ENCODE measurements at regions not wholly inside any gene's neighbourhood (a gene's known extent, or its start where the extent isn't known, plus 50 kb on each side); places are given as distances from the start of the nearest gene placed in this dataset.
"Not testable (repeated sequence)": the region's sequence is repeated elsewhere in the genome, so short reads cannot be mapped to it uniquely, and the experiment has no call there.

DNA sequence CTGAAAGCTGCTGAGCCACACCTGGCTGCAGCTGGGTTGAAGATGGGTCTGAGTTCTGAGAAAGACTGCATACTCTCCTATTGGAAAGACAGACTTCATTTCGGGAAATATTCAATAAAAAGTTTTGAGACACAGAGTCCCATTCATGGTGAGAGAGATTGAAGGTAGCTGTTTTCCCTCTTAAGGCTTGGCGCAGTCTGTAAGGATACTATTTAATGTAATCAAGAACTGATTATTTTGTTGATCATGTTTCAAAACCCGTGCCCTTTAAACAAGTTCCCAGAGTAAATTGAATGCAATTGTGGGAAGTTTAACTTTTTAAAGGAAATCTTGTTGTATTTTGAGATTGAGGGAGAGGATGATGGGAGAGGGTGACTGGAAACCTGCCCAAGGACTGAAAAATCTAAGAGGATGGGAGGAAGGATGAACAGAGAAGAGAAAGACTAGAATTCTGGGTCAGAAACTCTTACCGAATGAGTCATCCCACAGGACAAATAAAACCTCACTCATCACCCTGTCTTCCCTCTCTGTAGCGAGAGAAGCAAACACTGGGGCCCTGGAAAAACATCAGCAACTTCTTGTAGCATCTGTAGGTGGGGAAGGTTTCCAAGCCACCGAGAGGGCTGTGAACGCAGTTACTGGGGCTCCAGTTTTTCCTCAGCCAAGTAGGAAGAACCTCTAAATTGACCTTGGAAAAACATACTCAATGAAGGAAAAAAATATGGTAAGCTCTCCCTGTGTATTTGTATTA, 193.2 kb upstream of the TPRG1 start:
- H3K4me3 Mint-ChIP-seq: no peak overlapping the region
- H3K27me3 Mint-ChIP-seq: no peaks in the 10 kb centered on the region
- no peak for ATAC-seq
- CTCF ChIA-PET: interaction anchor here (1.6 kb wide), 1 partner anchor 24 kb away, joined by 3 read pairs; no protein-coding TSS in a partner anchor
- H3K36me3 Mint-ChIP-seq: no peaks in the 10 kb centered on the region
- DNase-seq: no peak
- no peaks in the 10 kb centered on the region for H3K9me3 Mint-ChIP-seq (ENCODE audit: low read depth)
- H3K4me1 Mint-ChIP-seq: peaks cover 18% of the 10 kb centered on the region
- H3K27ac Mint-ChIP-seq: no peak overlapping the region

DNA sequence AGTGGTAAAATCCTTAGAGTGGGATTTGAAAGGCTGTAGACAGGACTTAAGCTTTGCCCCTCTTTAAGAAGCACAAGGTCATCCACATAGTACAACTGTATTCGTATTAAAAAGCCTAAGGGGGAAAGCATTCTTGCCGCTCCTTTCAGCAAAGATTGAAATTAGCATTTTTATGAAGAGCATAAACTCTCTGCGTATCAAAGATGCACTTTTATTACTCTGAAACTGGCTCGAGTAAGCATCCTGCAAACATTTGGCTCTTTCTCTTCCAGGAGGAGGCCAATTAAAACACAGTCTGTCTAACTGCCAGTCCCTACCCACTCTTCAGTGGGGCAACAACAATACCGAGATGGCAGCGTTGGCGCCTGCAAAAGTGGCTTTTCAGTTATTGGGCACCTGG, 192.5 kb upstream of the TPRG1 start:
- CTCF ChIA-PET: interaction anchor here (1.6 kb wide), 1 partner anchor 23 kb away, joined by 3 read pairs; no protein-coding TSS in a partner anchor
- Mint-ChIP-seq H3K9me3 (ENCODE audit: low read depth) (no peaks in the 10 kb centered on the region), H3K4me1 (peaks cover 16% of the 10 kb centered on the region), H3K36me3 (no peaks in the 10 kb centered on the region), H3K27me3 (no peaks in the 10 kb centered on the region), H3K27ac (no peak overlapping the region), H3K4me3 (no peak overlapping the region)
- ATAC-seq (no peak), DNase-seq (no peak)

DNA sequence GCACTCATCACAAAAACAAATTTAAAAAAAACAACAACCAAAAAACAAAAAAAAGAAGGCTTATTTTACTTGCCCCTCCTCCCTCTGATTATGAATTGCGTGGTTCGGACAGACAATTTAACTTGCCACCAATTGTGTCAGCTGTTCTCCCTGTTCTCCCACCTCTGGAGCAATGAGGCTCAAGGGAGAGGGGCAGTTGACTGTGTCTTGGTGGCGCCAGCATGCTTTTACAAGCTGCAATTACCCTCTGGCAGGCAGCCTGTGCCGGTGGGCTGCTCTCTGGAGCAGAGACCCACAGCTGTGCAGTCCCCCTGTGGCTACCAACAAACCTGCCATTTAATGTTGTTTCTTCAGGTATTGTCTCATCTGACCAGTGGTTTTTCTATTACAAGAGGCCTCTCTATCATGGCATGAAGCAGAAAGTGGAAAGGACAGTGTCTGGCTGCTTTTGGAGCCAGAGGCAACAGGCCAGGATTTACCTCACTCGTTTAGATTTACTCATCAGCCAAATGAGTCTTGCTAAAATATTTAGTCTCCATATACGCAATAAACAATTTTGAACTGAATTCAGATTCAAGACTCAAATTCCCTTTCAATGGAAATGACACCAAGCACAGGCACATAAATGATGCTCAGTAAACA, 192.0 kb upstream of the TPRG1 start:
- Mint-ChIP-seq H3K4me1 (peaks cover 10% of the 10 kb centered on the region), H3K36me3 (no peaks in the 10 kb centered on the region), H3K4me3 (no peak overlapping the region), H3K27ac (no peak overlapping the region), H3K27me3 (no peaks in the 10 kb centered on the region), H3K9me3 (ENCODE audit: low read depth) (no peaks in the 10 kb centered on the region)
- CTCF ChIA-PET: interaction anchor here (1.6 kb wide), 1 partner anchor 23 kb away, joined by 3 read pairs; no protein-coding TSS in a partner anchor
- ATAC-seq (no peak), DNase-seq (no peak)

DNA sequence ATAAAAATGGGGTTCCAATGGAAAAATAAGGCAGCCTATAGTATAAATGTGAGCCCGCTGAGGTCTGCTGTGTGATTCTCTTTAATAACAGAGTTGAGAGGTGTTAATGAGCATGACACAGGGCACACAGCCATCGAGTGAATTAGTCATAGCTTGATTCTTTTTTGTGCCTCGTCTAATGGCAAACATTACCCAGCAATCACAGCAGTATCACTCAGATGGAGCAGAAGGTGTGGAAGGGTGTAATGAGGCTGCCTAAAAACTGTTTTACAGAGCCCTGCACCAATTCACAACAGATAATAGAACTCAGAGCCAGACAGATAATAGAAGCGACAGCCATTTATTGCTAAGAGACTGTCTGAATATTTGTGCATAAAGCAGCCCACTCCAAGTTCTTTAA, 178.6 kb upstream of the TPRG1 start:
- CTCF ChIA-PET: interaction anchor here (1.1 kb wide), 1 partner anchor 49 kb away, joined by 3 read pairs; no protein-coding TSS in a partner anchor
- ATAC-seq (no peak), DNase-seq (no peak)

DNA sequence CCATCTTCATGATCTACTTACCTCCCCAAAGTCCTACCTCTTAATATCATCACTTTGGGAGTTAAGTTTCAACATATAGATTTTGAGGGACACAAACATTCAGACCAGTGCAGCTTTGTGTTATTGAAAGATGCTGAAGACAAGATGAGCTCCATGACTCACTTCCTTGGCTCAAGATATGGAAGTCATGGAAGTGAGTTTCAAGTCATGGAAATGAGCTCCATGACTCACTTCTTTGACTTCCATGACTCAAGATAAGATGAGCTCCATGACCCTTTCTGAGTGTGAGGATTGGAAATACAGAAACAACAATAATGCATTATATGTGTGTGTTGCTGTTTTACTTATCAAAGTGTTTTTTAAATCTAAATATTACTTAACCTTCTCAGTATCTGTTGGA, 170.2 kb upstream of the TPRG1 start:
- H3K4me1 Mint-ChIP-seq: no peaks in the 10 kb centered on the region
- no peak for ATAC-seq
- CTCF ChIA-PET: interaction anchor here (1.1 to 1.4 kb wide), 3 partner anchors 22 to 1262 kb away, joined by 3 read pairs; no protein-coding TSS in a partner anchor
- no peak for DNase-seq
- no peak overlapping the region for H3K27ac Mint-ChIP-seq
- peaks cover 2% of the 10 kb centered on the region for H3K36me3 Mint-ChIP-seq
- no peaks in the 10 kb centered on the region for H3K27me3 Mint-ChIP-seq
- no peak overlapping the region for H3K4me3 Mint-ChIP-seq
- no peaks in the 10 kb centered on the region for H3K9me3 Mint-ChIP-seq (ENCODE audit: low read depth)

More for the DNA sequence above, 178.6 kb upstream of the TPRG1 start:
- H3K36me3 Mint-ChIP-seq: peaks cover 1% of the 10 kb centered on the region
- H3K27me3 Mint-ChIP-seq: peaks cover 12% of the 10 kb centered on the region
- no peaks in the 10 kb centered on the region for H3K9me3 Mint-ChIP-seq (ENCODE audit: low read depth)
- H3K27ac Mint-ChIP-seq: no peak overlapping the region
- H3K4me1 Mint-ChIP-seq: no peaks in the 10 kb centered on the region
- H3K4me3 Mint-ChIP-seq: no peak overlapping the region

DNA sequence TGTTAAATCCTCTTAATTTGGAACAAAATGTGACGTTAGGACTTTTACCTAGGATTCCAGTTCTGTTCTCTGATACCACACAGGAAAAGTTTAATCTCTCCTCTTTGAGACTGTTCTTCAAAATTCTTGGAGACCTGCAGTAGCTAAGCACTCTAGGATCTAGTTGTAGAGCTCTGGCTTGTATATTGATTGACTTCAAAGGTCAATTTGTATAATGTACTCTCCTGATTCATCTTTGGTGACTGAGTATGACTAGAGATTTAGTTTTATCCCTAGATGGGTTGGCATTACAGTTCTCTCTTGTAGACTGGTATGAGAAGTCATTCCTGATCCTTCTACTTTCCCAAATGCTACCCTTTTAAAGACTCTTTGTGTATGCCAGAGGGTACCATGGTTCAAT, 168.4 kb upstream of the TPRG1 start:
- DNase-seq (no peak), ATAC-seq (no peak)
- H3K27me3 Mint-ChIP-seq: no peaks in the 10 kb centered on the region
- H3K9me3 Mint-ChIP-seq (ENCODE audit: low read depth): no peaks in the 10 kb centered on the region
- no peak overlapping the region for H3K4me3 Mint-ChIP-seq
- CTCF ChIA-PET: no interaction called here
- H3K27ac Mint-ChIP-seq: no peak overlapping the region
- H3K4me1 Mint-ChIP-seq: no peaks in the 10 kb centered on the region
- H3K36me3 Mint-ChIP-seq: peaks cover 2% of the 10 kb centered on the region

DNA sequence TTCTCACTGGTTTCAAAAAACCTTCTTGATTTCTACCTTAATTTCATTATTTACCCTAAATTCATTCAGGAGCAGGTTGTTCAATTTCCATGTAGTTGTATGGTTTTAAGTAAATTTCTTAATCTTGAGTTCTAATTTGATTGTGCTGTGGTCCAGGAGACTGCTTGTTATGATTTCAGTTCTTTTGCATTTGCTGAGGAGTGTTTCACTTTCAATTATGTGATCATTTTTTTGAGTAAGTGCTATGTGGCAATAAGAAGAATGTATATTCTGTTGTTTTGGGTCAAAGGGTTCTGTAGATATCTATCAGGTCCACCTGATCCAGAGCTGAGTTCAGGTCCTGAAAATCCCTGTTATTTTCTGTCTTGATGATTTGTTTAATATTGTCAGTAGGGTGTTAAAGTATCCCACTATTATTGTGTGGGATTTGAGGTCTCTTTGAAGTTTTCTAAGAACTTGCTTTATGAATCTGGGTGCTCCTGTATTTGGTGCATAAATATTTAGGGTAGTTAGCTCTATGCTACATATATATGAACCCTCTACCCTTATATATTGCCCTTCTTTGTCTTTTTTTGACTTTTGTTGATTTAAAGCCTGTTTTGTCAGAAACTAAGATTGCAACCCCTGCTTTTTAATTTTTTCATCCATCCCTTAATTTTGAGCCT, 158.4 kb upstream of the TPRG1 start:
- peaks cover 9% of the 10 kb centered on the region for H3K9me3 Mint-ChIP-seq (ENCODE audit: low read depth)
- H3K4me1 Mint-ChIP-seq: peaks cover 15% of the 10 kb centered on the region
- H3K27me3 Mint-ChIP-seq: no peaks in the 10 kb centered on the region
- H3K27ac Mint-ChIP-seq: no peak overlapping the region
- no peak for DNase-seq
- no peak overlapping the region for H3K4me3 Mint-ChIP-seq
- peak; percentile 30 for ATAC-seq
- peaks cover 17% of the 10 kb centered on the region for H3K36me3 Mint-ChIP-seq
- CTCF ChIA-PET: interaction anchor here (1.0 kb wide), 1 partner anchor 26 kb away, joined by 3 read pairs; no protein-coding TSS in a partner anchor

DNA sequence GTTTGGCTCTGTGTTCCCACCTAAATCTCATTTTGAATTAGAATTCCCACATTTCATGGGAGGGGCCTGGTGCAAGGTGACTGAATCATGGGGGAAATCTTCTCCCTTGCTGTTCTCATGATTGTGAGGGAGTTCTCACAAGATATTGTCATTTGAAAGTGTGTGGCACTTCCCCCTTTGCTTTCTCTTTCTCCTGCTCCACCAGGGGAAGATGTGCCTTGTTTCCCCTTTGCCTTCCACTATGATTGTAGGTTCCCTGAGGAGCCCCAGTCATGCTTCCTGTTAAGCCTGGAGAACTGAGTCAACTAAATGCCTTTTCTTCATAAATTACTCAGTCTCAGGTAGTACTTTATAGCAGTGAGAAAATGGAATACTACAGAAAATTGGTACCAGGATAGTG, 157.2 kb upstream of the TPRG1 start:
- CTCF ChIA-PET: no interaction called here
- H3K9me3 Mint-ChIP-seq (ENCODE audit: low read depth): peaks cover 9% of the 10 kb centered on the region
- peaks cover 17% of the 10 kb centered on the region for H3K36me3 Mint-ChIP-seq
- H3K4me3 Mint-ChIP-seq: no peak overlapping the region
- H3K27me3 Mint-ChIP-seq: no peaks in the 10 kb centered on the region
- H3K4me1 Mint-ChIP-seq: peaks cover 15% of the 10 kb centered on the region
- DNase-seq (no peak), ATAC-seq (no peak)
- no peak overlapping the region for H3K27ac Mint-ChIP-seq

DNA sequence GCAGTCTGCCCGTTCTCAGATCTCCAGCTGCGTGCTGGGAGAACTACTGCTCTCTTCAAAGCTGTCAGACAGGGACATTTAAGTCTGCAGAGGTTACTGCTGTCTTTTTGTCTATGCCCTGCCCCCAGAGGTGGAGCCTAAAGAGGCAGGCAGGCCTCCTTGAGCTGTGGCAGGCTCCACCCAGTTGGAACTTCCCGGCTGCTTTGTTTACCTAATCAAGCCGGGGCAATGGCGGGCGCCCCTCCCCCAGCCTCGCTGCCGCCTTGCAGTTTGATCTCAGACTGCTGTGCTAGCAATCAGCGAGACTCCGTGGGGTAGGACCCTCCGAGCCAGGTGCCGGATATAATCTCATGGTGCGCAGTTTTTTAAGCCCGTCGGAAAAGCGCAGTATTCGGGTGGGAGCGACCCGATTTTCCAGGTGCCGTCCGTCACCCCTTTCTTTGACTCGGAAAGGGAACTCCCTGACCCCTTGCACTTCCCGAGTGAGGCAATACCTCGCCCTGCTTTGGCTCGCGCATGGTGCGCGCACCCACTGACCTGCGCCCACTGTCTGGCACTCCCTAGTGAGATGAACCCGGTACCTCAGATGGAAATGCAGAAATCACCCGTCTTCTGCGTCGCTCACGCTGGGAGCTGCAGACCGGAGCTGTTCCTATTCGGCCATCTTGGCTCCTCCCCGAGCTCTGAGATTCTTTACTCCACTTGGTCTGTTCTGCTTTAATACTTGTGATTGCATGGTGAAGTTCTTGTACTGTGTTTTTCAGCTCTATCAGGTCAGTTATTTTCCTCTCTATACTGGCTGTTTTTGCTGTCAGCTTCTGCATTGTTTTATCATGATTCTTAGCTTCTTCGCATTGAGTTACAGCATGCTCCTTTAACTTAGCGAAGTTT, 148.9 kb upstream of the TPRG1 start:
- H3K9me3 Mint-ChIP-seq (ENCODE audit: low read depth); H3K36me3 Mint-ChIP-seq; CTCF ChIA-PET; ATAC-seq; H3K27ac Mint-ChIP-seq; H3K4me3 Mint-ChIP-seq; H3K27me3 Mint-ChIP-seq; H3K4me1 Mint-ChIP-seq; DNase-seq: not testable (repeated sequence)

DNA sequence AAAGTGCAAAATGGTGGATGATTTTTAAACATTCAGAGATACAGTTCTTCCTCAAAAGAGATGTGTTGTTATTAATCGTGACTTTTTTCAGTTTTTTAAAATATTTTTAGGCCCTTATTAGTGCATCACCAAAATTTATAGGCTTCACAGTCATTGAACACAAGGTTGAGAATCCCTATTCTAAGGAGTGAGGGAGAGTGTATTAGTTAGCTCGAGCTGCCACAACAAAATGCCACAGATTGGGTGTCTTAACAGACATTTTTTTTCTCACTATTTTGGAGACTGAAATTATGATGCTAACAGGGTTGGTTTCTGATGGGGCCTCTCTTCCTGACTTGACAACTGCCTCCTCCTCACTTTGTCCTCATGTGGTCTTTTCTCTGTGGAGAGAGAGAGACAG, 145.9 kb upstream of the TPRG1 start:
- CTCF ChIA-PET: interaction anchor here (1.5 kb wide), 1 partner anchor 16 kb away, joined by 6 read pairs; no protein-coding TSS in a partner anchor
- H3K4me1 Mint-ChIP-seq: no peaks in the 10 kb centered on the region

DNA sequence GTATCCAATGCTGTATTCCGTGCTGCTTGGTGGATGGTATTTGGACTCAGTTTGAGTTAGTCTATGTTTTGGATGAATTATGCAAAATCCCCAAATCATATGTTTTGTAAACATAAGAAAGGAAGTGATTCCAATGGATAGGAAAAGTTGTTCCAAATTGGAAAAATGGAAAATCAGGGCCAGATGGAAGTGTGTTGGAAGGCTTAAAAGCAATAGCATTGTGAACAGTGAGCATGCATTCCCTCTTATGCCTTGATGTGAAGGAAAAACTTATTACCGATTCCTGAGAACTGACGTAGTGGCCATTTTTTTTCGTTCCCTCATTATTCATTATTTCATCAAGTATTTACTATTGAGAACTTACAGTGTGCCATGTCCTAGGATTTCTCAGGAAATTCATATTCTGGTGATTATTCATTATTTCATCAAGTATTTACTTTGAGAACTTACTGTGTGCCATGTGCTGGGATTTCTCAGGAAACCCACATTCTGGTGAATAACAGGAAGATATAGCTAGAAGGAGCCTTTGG, 144.1 kb upstream of the TPRG1 start:
- Mint-ChIP-seq H3K9me3 (ENCODE audit: low read depth) (peaks cover 2% of the 10 kb centered on the region), H3K27ac (no peak overlapping the region), H3K4me3 (no peak overlapping the region), H3K4me1 (no peaks in the 10 kb centered on the region), H3K36me3 (no peaks in the 10 kb centered on the region), H3K27me3 (no peaks in the 10 kb centered on the region)
- CTCF ChIA-PET: no interaction called here
- ATAC-seq (no peak), DNase-seq (no peak)

More for the DNA sequence above, 145.9 kb upstream of the TPRG1 start:
- no peak overlapping the region for H3K27ac Mint-ChIP-seq
- DNase-seq: no peak
- H3K27me3 Mint-ChIP-seq: no peaks in the 10 kb centered on the region
- H3K36me3 Mint-ChIP-seq: no peaks in the 10 kb centered on the region
- H3K4me3 Mint-ChIP-seq: no peak overlapping the region
- no peak for ATAC-seq
- H3K9me3 Mint-ChIP-seq (ENCODE audit: low read depth): peaks cover 2% of the 10 kb centered on the region

DNA sequence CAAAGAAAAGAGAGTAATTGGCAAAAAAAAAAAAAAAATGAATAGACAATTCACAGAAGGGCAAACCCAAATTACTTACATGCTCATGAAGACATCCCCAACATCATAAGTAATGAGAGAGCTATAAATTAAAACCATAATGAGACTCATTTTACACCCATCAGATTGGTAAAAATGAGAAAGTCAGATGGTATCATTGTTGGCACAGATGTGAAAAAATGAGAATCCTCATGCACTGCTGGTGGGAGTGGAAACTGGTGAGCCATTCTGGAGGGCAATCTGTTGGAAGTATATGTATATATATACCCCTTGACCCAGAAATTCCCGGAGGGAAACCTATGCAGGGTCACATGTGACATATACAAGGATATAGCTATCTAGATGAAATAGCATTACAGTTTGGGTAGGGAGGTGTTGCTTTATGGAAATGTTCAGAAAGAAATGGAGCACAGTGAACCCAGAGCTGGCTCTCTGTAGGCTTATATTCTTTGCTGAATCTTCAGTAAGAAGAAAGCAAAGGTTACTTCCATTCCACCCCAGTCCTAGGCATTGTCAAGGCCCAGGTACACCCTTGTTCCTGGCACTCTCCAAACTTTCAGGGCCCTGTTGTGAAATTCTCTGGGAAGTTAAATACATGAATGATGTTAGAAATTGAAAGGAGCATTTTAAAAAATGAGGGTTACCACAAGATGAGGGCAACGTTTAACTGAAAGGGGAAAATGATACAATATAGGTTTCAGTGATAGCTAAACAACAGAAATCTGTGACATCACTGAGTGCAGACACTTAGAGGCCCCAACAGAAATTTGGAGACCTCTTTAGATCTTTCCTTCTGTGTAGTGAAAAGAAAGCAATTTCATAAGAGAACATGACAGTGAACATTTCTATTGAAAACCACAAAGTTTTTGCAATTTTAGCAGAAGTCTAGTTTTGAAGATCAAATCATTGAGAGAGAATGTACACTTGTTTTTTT, 132.7 kb upstream of the TPRG1 start:
- peak; percentile 65 for ATAC-seq
- no peak overlapping the region for H3K4me3 Mint-ChIP-seq

More for the DNA sequence above, 132.7 kb upstream of the TPRG1 start:
- peaks cover 50% of the 10 kb centered on the region for H3K4me1 Mint-ChIP-seq
- H3K36me3 Mint-ChIP-seq: peaks cover 10% of the 10 kb centered on the region
- CTCF ChIA-PET: interaction anchor here (0.7 to 9.1 kb wide), 11 partner anchors 10 to 1300 kb away, joined by 3 to 97 read pairs (median 5); no protein-coding TSS in a partner anchor
- peak overlapping the region; percentile 67 for H3K27ac Mint-ChIP-seq
- H3K27me3 Mint-ChIP-seq: no peaks in the 10 kb centered on the region
- DNase-seq: no peak
- H3K9me3 Mint-ChIP-seq (ENCODE audit: low read depth): peaks cover 2% of the 10 kb centered on the region
